ACHN (cell line): ENCODE measurements at regions not wholly inside any gene's neighbourhood (a gene's known extent, or its start where the extent isn't known, plus 50 kb on each side); places are given as distances from the start of the nearest gene placed in this dataset.
A peak's percentile ranks its signal among the peaks of the same experiment; 100 is the strongest.

Experiments
- DNase-seq: peaks from one replicate; pipeline ENCODE4 v3.0.0-alpha.2; 2015
- in situ Hi-C: cut with HindIII; loops from 2 replicates; pipeline ENCODE4 v1.10.0; 2017; ENCODE audit warnings: low sequenced_read_pairs, low pct_ligation_motif_present, low pct_unique_long_range_greater_than_20kb

DNA sequence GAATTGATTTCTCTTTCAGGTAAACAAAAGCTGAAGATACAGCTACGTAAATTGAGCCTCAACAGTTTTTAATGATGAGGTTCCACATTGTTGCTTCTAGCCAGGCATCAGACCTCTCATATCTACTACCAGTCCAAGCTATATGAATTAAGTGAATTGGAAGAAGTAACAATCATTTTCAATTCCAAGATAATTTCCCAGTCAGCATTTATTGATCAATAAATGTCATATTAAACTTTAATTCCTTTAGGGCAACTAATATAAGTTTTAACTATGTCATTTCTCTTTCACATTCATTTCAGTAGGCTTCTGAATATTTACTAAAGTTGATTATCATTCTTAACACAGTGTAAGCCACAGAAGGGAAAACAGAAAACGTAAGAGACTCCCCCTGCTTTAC is 1413.7 kb upstream of the CELF2 start:
- no peak for DNase-seq
- in situ Hi-C loops: no loop called here

DNA sequence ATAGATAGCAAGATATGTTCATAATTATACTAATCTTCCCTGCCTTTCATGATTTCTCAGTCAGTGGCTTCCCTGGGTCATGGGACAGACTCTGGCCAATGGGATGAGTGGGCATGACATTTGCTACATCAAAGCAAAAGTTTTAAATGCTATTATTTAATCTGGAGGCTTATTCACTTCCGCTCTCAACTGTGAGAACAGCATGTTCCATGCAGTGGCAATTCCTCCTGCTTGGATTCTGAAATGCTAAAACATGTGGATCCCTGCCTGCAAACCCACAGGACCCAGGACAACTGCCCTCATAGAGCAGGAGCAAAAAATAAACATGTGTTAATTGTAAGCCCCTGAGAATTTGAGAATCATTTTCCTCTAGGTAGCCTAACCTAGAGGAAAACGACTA is 1412.4 kb upstream of the CELF2 start:
- in situ Hi-C loops: no loop called here
- no peak for DNase-seq

DNA sequence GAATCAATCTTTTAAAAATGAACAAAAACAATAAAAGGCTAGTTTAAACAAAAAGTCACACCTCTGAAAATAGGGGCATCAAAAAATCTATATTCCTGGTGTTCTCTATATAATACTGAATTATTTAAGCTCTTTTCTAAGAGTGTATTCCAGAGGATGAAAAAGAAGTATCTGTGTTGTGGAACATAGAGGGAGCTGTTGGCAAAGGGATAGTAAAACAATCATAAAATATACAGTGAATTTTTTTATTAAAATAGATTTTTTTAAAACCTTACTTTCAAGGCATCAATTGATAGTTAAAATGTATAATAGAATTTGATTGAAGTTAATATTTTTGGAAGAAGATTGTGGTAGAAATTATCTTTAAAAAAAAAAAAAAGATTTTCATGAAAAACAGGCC is 1409.1 kb upstream of the CELF2 start:
- peak; percentile 8 for DNase-seq
- in situ Hi-C loops: no loop called here

GRCh38 chr10:9613338-9614075 is 1404.2 kb upstream of the CELF2 start:
- in situ Hi-C loops: no loop called here
- DNase-seq: no peak

GRCh38 chr10:9615189-9615588 is 1402.5 kb upstream of the CELF2 start:
- in situ Hi-C loops: no loop called here

DNA sequence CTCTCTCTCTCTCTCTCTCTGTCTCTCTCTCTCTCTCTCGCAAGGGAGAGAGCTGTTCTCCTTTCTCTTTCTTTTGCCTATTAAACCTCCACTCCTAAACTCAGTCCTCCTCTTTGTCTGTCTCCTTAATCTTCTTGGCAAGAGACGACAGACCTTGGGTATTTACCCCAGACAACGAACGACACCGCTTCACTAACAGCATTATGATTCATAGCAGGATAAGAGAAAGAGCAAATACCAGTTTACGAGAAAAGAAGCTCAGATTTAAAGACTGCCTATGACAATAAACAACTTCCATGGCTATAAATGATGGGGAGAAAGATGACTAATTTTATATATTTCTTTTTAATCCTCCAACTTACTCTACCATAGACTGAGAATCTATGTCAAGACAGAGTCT is 1396.5 kb upstream of the CELF2 start:
- DNase-seq: no peak
- in situ Hi-C loops: no loop called here

More at GRCh38 chr10:9615189-9615588, 1402.5 kb upstream of the CELF2 start:
- no peak for DNase-seq

DNA sequence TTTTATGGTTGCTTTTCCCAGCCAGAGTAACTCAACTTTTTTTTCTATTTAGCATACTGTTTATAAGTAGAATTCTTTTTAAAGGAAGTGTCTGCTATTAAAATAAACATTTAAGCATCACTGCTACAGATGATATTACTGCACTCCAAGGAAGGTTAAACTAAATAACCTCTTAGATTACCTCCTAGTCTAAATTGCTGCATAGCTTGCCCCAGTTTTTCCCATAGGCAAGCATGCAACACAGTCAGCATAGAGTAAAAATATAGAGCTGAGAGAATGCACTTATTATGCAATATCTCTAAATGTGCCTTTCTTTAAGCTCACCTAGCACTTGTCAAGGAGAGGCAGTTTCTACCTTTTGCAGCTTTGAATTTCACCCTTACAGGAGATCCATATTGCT is 1392.4 kb upstream of the CELF2 start:
- no peak for DNase-seq

DNA sequence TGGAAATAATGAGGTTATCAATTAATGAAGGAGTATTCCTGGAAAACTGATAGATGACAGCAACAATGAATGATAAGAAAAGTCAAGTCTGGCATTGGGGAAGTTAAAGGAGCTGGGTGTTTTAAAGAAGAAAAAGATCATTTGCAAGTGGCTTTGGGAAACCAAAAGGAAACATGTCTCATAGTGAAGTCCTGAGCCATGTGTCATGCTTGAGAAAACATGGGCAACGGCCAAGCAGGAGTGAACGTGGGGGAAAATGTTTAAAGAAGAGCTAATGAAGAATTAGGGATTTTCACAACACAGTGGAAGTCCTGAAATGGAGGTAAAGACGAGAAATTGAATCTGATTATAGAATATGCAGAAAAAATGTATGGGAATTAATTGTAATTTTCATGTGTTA is 1383.2 kb upstream of the CELF2 start:
- in situ Hi-C loops: no loop called here
- DNase-seq: no peak

More for the DNA sequence above, 1392.4 kb upstream of the CELF2 start:
- in situ Hi-C loops: no loop called here

GRCh38 chr10:9635691-9636090 is 1382.0 kb upstream of the CELF2 start:
- no peak for DNase-seq
- in situ Hi-C loops: no loop called here

DNA sequence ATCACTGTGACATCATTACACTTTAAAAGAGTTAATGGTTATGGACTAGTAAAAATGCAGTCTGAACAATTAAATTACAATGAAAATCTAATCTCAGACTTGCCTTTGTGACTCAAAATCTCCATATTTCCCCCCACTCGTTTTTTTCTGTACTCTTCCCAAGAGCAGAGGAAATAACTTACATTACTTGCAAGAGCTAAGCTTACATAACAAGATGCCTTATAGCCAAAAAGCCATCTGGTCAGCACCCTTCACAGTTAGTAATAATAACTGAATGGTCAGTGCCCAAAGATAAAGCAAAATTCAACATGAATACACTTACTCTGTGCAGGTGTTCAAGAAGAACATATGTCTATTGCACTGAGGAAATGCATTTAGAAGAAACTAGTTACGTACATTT is 1381.5 kb upstream of the CELF2 start:
- DNase-seq: no peak
- in situ Hi-C loops: no loop called here

GRCh38 chr10:9643782-9644181 is 1373.9 kb upstream of the CELF2 start:
- in situ Hi-C loops: no loop called here
- DNase-seq: no peak

DNA sequence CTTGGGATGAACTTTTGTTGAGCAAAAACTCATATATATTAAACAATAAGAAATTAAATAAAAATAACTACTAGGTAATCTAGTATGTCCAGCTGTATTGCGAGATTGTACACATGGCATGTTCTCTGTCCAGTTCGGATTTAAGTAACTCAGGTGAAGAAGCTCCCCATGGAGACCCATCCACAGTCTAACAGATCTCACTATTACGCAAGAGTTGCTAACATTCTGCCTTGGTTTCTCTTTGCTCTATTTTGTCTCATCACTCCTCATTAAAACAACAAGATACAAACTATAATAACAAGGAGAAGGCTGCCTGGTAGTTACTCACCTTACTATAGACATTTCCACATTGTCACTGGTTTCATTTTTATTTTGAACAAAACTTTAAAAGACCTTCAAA is 1372.3 kb upstream of the CELF2 start:
- in situ Hi-C loops: no loop called here
- no peak for DNase-seq

GRCh38 chr10:9645928-9646600 is 1371.6 kb upstream of the CELF2 start:
- in situ Hi-C loops: no loop called here

DNA sequence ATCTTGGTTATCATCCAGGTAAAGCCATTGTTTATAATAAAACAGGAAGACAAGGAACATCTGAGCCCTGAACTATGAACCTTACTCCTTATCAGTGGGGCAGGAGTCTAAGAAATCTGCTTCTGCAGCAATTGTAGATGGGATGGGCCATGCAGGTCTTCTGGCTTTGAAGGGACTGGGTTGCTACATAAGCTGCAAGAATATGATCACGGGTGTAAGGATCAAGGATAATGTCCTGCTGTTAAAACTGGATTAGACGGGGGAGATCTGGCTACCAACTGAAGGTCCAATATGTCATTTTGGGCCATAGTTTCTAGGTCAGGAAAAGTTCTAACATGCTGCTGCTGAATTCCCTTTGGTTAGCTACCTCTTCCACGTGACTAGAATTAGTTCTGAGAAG is 1363.4 kb upstream of the CELF2 start:
- in situ Hi-C loops: no loop called here
- DNase-seq: no peak

More at GRCh38 chr10:9645928-9646600, 1371.6 kb upstream of the CELF2 start:
- DNase-seq: no peak

DNA sequence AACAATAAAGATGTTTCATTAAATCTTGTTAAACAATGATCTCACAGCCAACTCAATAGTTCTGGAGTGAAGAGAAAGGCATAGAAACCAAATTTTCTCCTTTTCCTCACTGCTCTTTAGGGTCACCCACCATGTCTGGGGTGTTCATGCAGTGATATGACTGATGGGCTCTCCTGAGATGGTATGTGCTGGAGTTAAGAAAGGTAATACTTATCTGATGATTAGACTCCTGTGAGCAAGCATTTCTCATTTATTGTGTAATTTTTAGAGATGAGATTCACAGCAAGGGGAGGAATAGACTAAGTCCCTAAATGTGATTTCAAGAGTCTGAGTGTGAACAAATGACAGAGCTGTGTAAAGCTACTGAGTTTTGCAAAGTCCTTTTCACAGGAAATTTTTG is 1361.3 kb upstream of the CELF2 start:
- DNase-seq: no peak
- in situ Hi-C loops: no loop called here

DNA sequence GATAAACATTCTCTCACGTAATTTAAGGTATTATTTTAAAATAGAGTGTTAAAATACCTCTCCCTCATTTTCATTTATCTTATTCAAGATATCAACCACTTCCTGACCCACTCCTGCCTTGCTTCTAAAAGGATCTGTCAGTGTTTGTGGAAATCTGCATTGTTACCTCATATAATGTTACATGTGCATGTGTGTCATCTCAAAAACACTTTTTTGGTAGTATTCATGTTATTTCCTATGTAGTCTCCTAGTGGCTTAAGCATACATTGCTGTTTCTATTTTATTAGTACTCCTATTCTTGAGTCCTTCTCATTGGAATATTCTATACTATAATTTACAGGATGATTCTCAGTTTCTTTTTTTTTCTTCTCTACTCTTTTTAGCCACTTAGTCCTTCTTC is 1360.7 kb upstream of the CELF2 start:
- DNase-seq: no peak
- in situ Hi-C loops: no loop called here

GRCh38 chr10:9657530-9657929 is 1360.1 kb upstream of the CELF2 start:
- in situ Hi-C loops: no loop called here

DNA sequence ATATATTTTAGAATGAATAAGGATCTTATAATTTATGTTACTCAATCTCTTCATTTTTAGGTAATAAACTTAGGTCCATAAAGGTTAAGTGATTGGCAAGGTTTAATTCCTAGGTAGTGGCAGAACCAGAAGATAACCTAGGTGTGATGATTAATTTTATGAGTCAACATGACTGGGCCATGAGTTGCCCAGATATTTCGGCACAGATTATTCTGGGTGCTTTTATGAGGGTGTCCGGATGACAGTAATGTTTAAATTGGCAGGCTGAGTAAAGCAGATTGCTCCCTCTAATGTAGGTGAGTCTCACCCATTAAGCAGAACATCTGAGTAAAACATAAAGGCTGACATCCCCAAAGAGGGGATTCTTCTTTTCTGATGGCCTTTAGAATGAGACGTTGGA is 1349.3 kb upstream of the CELF2 start:
- in situ Hi-C loops: no loop called here
- DNase-seq: no peak

More at GRCh38 chr10:9657530-9657929, 1360.1 kb upstream of the CELF2 start:
- no peak for DNase-seq

- in situ Hi-C loops: no loop called here
- DNase-seq: no peak
Measured at GRCh38 chr10:9670911-9671310, 1346.8 kb upstream of the CELF2 start.

DNA sequence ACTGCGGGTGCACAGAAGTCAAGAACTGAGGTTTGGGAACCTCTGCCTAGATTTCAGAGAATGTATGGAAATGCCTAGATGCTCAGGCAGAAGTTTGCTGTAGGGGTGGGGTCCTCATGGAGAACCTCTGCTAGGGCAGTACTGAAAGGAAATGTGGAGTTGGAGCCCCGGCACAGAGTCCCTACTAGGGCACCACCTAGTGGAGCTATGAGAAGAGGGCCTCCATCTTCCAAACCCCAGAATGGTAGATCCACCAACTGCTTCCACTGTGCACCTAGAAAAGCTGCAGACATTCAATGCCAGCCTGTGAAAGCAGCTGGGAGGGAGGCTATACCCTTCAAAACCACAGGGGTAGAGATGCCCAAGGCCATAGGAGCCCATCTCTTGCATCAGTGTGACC is 1336.0 kb upstream of the CELF2 start:
- in situ Hi-C loops: no loop called here
- DNase-seq: no peak
